Urinary bladder (tissue), 3 donors: ENCODE measurements at regions not wholly inside any gene's neighbourhood (a gene's known extent, or its start where the extent isn't known, plus 50 kb on each side); places are given as distances from the start of the nearest gene placed in this dataset.

Source experiments
- DNase-seq: peaks from one replicate; pipeline ENCODE4 v3.0.0-alpha.2; 2015; ENCODE audit errors: extremely low spot score
- H3K27ac ChIP-seq: one replicate; pipeline ENCODE4 v1.5.1; 2013; ENCODE audit warnings: low read depth, mild to moderate bottlenecking, moderate library complexity
- H3K36me3 ChIP-seq: one replicate; pipeline ENCODE4 v1.6.1; 2013; ENCODE audit warnings: mild to moderate bottlenecking, moderate library complexity; ENCODE audit not compliant: insufficient read depth
- H3K4me1 ChIP-seq: one replicate; pipeline ENCODE4 v1.6.1; 2013; ENCODE audit warnings: mild to moderate bottlenecking, moderate library complexity; ENCODE audit not compliant: insufficient read depth
- H3K4me3 ChIP-seq: one replicate; pipeline ENCODE4 v1.5.1; 2013; ENCODE audit warnings: low read depth, low read length
- WGBS: extraction: QIAGEN DNeasy Blood & Tissue Kit; methylation state at CpG from one replicate; pipeline ENCODE4 v1.1.7; 2013; 5-methylcytosine and 5-hydroxymethylcytosine counted together
- donor health status: healthy with polysubstance abuse.
- donor health status: healthy.

DNA sequence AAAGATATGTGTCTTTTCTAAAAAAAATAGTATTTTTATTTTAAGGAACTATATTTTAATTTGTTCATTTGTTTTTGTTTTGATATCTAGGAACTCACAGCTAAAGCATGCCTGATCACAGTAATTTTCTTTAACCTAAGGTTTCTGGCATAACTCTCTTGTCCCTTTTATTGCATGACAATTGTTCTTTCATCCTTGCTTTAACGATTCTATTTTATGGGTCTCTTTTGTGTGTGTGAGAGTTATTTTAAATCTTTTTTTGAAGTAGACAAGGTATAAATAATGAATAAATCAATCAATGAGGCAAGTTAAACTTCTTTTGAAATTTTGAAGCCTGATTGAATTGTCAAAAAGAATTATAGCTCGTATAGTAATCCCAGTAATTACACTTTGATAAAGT lies 747.8 kb upstream of the GOLIM4 start:
- H3K27ac ChIP-seq, result no peak overlapping the region
- H3K4me3 ChIP-seq, result no peak overlapping the region
- WGBS, result 60% methylated on average over 2 of the region's 2 CpGs
- H3K4me1 ChIP-seq, result no peaks in the 10 kb centered on the region
- no peaks in the 10 kb centered on the region for H3K36me3 ChIP-seq
- DNase-seq, result no peak

DNA sequence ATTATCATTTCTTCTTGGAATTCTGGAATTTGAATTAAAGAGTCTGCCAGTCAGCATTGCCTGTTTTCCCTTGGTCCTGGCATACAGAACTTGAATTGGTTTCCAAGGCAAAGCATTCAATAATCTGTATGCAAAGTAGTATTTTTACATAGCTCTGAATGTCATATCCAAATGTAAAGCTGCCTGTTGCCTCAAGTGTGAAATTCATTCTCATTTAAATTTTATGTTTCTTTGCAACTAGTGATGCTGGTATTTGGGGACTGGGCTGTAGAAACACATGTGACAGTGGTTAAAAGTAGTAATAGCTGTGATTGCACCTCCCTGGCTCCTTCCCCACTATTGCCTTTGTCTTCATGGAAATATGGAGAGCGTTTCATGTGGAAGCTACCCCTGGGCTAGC lies 743.9 kb upstream of the GOLIM4 start:
- H3K27ac ChIP-seq, result no peak overlapping the region
- no peaks in the 10 kb centered on the region for H3K4me1 ChIP-seq
- no peaks in the 10 kb centered on the region for H3K36me3 ChIP-seq
- DNase-seq, result no peak
- 70% methylated on average over 1 of the region's 1 CpG for WGBS
- H3K4me3 ChIP-seq, result no peak overlapping the region

DNA sequence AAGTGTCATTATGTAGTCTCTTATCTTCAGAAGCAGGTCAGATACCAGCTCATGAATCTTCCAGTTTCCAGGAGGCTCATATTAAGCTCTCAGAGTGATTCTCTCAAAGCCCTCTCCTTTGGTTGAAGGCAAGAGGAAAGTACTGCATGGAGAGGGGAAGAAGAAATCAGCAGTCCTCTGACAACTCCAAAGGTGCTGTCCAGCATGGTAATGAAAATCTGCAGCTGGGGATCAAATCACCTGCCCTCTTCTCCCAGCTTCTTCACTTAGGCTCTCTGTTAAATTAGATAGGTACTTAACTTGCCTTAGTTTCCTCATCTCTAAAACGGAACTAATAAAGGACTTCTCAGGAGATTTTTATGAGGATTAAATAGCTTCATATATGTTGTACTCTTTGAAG lies 738.8 kb upstream of the GOLIM4 start:
- H3K4me3 ChIP-seq, result no peak overlapping the region
- H3K27ac ChIP-seq, result no peak overlapping the region
- H3K4me1 ChIP-seq, result no peaks in the 10 kb centered on the region
- DNase-seq, result no peak
- WGBS, result 94% methylated on average over 1 of the region's 1 CpG
- H3K36me3 ChIP-seq, result no peaks in the 10 kb centered on the region

DNA sequence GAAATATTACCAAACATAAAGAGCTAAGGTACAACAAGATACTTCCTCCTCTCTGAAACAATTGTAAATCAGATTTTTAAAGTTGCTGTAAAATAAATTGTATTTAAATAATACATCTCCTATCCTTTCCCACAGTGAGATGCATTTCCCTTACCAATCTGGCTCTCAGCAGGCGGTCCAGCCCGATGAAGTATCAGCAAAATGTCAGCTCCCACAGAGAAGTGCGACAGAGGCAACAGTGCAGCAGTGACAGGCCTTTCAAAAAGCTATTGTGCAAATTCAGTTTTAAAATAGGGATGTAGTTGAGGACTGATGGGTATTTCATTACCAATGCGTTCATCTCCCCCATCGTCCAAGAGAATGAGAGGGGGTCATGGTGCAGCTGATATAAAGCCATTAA lies 733.2 kb upstream of the GOLIM4 start:
- WGBS, result 82% methylated on average over 5 of the region's 5 CpGs
- H3K27ac ChIP-seq, result no peak overlapping the region
- H3K36me3 ChIP-seq, result no peaks in the 10 kb centered on the region
- no peak for DNase-seq
- H3K4me1 ChIP-seq, result no peaks in the 10 kb centered on the region
- H3K4me3 ChIP-seq, result no peak overlapping the region

DNA sequence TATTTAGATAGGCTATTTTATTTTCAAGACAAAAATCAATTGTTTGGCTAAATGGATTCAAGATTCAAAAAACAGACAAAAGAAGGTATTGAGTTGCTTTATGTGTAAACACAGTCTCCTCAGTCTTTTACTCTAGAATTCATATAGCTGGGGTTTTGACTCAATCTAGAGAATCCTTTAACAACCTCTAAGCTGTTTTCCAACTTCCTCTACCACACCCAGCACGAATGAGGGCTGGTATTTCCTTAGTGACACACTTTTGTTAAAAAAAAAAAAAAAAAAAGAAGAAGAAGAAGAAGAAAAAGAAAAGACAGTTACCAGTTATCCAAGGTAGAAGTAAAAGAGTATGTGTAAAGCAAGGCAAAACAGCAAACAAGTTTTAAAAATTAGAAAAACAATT lies 732.8 kb upstream of the GOLIM4 start:
- no peaks in the 10 kb centered on the region for H3K36me3 ChIP-seq
- no peak overlapping the region for H3K4me3 ChIP-seq
- no peaks in the 10 kb centered on the region for H3K4me1 ChIP-seq
- no peak overlapping the region for H3K27ac ChIP-seq
- no peak for DNase-seq
- 39% methylated on average over 1 of the region's 1 CpG for WGBS

DNA sequence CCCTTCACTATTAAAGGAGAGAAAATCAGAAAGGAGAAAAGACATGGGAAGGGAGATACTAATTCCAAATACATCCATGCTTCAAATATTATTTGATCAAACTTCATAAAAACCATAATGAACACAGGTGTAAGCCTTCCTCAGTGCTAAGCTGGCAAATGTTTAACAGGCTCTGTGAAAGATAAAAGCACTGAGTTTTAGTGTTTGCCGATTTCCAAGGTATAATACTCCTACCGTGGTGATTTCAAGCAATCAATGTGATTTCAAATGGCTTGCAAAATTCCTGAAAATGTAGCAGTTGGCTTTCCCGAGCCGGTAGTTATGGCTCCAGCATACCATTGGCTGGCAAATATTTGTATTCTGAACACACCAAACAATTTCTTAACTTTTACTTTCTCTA lies 732.3 kb upstream of the GOLIM4 start:
- Histone ChIP-seq H3K27ac (no peak overlapping the region), H3K4me3 (no peak overlapping the region), H3K4me1 (no peaks in the 10 kb centered on the region), H3K36me3 (no peaks in the 10 kb centered on the region)
- WGBS, result 89% methylated on average over 4 of the region's 4 CpGs
- no peak for DNase-seq

DNA sequence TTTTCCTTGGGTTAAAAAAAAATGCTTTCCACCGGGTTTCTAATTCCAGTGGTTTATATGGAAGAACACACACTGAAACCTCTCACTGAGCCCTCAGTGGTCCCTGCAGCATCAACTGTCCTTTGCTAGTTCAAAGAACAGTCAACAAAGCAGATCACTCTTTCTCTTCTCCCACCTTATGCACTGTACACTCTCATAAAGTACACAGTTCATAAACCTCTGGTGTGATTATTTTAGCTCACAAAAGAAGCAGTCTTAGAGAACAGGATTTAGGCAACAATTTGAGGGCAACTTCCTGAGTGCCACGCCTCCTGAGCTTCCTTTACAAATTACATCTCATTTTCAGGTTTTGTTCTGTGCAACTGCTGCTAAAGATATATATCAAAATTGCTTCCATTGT lies 728.4 kb upstream of the GOLIM4 start:
- no peak overlapping the region for H3K27ac ChIP-seq
- no peak overlapping the region for H3K4me3 ChIP-seq
- whole genome bisulfite sequencing, result 85% methylated on average over 2 of the region's 2 CpGs
- no peaks in the 10 kb centered on the region for H3K4me1 ChIP-seq
- no peak for DNase-seq
- H3K36me3 ChIP-seq, result no peaks in the 10 kb centered on the region

DNA sequence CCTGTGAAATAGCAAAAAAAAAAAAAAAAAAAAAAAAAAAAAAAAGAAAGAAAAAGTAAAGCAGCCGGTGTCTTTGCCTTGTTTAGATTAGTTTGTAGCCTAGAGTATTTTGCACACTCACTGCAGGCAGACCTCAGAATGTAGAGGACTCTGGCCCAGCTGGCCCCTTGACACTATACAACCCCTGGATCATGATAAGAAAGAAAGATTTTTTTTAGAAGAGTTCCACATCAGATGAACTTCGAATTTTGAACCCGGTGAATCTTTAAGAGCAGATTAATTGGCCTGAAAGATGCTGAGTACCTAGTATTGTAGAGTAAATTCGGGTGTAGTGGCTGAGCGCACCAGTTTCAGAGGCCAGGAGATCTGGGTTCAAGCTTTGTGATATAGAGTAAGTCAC lies 727.7 kb upstream of the GOLIM4 start:
- Histone ChIP-seq H3K4me1 (no peaks in the 10 kb centered on the region), H3K4me3 (no peak overlapping the region), H3K36me3 (no peaks in the 10 kb centered on the region), H3K27ac (no peak overlapping the region)
- WGBS, result 91% methylated on average over 5 of the region's 5 CpGs
- DNase-seq, result no peak

DNA sequence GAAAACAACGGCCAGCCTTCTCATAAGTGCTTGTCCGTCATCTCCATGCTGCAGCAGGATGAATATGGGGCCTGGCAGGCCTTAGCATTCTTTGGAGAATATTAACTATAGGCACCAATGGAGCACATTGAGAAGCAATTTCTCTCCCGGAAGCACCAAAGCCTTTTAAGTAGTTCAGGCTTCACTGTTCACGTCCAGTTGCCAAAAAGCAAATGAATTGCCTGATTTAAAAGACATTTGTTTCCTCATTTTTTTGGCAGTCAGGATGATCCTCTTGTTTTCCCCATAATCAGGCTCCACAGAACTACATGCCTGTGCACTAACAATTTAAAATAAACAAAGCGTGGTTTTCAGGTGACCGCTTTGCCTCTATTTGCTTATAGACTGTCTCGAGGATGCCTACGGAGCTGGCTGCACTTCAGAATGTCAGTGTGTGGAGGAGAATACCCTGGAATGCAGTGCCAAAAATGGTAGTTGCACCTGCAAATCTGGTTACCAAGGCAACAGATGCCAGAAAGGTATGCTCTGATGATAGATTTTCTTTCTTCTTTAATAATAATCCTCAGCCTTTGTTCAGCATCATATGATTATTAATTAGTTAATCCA lies 725.2 kb upstream of the GOLIM4 start:
- no peak overlapping the region for H3K27ac ChIP-seq
- 75% methylated on average over 8 of the region's 8 CpGs for WGBS
- DNase-seq, result no peak

DNA sequence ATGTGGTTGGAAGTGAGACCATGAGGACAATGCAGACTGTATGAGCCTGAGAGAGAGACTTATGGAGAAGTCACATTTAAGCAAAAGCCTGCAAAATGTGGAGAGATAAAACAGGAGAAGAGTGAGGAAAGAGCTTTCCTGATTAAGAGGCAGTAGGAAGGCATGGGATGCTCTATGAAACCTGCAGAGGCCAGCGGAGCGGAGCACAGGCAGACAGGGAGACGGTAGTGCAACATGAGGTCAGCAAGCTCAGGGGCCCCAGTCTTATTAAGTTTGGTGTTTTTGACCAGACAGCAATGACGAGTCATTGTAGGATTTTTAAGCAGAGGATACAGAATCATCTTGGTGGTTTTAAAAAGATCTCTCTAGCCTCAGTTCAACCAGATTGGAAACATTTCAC lies 721.5 kb upstream of the GOLIM4 start:
- H3K27ac ChIP-seq, result no peak overlapping the region
- H3K4me1 ChIP-seq, result no peaks in the 10 kb centered on the region
- 93% methylated on average over 4 of the region's 4 CpGs for WGBS
- H3K36me3 ChIP-seq, result no peaks in the 10 kb centered on the region
- H3K4me3 ChIP-seq, result no peak overlapping the region
- no peak for DNase-seq

More for the DNA sequence above, 725.2 kb upstream of the GOLIM4 start:
- Histone ChIP-seq H3K36me3 (no peaks in the 10 kb centered on the region), H3K4me1 (no peaks in the 10 kb centered on the region), H3K4me3 (no peak overlapping the region)

DNA sequence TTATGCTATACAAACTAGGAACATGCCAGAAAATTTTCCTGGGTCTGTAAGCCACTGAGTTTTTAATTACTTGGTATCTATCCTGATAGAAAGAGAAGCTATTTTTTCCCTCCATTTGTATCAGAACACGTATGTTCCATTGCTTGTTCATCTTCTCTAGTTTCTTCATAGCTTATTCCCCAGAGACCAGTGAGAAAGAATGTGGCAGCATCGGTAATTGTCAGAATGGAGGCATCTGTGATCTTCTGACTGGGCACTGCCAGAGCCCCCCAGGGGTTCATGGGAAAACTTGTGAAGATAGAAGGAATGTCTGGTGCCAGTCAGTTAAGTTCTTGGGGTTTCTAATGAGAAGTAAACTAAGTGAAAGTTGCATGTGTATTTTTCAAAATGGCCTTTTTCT lies 720.2 kb upstream of the GOLIM4 start:
- Histone ChIP-seq H3K4me3 (no peak overlapping the region), H3K27ac (no peak overlapping the region), H3K4me1 (no peaks in the 10 kb centered on the region), H3K36me3 (no peaks in the 10 kb centered on the region)
- no peak for DNase-seq
- WGBS, result 83% methylated on average over 2 of the region's 2 CpGs

DNA sequence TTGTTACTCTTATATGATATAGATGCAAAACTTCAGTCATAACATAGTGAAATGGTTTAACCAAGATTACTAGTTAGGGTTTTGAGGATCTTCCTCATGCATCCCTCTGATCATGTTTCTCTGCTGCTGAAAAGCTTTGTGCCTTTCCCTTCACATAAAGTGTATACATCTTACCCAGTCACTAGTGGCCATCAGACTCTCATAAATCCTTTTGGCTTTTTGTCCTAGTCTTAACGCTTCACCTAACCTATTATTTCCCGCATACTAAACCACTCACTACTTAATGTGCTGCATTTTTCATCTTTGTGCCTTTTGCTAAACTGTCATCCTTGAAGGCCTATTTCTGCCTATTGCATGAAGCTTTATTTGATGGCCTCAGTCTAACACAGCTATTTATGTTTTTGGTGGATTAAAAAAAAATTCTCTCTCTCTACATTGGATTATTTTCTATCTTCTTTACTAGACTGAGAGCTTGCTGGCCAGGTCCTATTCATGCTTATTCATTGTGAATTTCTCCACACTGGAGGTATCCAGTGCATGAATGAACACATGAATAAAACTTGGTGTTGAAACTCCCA lies 717.6 kb upstream of the GOLIM4 start:
- Histone ChIP-seq H3K36me3 (no peaks in the 10 kb centered on the region), H3K27ac (no peak overlapping the region), H3K4me3 (no peak overlapping the region), H3K4me1 (no peaks in the 10 kb centered on the region)
- 87% methylated on average over 2 of the region's 2 CpGs for WGBS
- no peak for DNase-seq

DNA sequence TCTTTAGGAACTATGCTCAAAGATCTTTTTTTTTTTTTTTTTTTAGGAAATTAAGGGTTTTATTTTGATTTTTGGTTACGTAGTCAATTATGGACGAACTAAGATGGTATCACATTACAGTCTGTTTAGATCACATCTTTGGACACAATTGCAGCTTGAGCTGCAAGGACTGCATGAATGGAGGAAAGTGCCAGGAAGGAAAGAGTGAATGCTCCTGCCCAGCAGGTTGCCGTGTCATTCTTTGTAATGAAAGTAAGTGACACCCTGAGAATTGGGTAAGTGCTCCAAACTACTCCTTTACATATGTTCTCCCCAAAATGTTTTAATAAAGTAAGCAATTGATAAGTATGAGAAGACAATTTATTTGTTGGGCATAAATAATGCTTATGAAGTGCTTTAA lies 716.5 kb upstream of the GOLIM4 start:
- H3K27ac ChIP-seq, result no peak overlapping the region
- H3K4me1 ChIP-seq, result no peaks in the 10 kb centered on the region
- H3K4me3 ChIP-seq, result no peak overlapping the region
- no peaks in the 10 kb centered on the region for H3K36me3 ChIP-seq
- 48% methylated on average over 3 of the region's 3 CpGs for WGBS
- no peak for DNase-seq

DNA sequence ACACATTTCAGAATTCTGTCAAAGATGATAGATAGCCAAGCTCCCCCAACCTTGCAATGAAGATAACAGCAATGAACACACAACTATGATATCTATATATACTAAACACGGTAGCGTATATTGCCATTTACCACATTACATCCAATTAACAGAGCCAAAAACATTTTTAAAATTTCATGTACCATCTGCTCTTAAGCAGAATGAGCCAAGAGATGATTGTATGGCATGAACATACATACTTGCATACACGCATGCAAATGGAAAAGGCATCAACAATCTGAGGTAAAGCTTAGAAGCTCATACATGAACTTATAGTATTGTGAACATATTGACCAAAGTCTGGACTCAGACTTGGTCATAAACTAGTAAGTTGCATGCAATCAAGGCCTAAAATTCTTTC lies 712.9 kb upstream of the GOLIM4 start:
- DNase-seq, result no peak
- Histone ChIP-seq H3K4me1 (no peaks in the 10 kb centered on the region), H3K36me3 (no peaks in the 10 kb centered on the region), H3K27ac (no peak overlapping the region), H3K4me3 (no peak overlapping the region)
- 93% methylated on average over 3 of the region's 3 CpGs for WGBS

DNA sequence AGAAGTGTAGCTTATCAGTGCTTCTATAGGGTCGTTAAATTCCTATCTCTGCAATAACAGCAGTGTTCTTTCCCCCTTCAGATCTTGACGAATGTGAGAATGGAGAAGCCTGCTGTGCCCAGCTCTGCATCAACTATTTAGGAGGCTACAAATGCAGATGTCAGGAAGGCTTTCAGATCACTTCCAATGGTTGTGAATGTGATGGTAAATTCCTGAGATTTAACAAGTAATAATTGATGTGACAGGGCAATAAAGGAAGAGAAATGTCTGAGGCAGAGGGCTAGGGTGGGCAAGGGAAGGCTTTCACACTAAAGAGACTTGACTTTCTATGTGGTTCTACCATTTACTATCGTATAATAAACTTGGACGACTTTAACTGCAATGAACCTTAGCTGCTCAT lies 711.7 kb upstream of the GOLIM4 start:
- no peak for DNase-seq
- H3K36me3 ChIP-seq, result no peaks in the 10 kb centered on the region
- no peak overlapping the region for H3K27ac ChIP-seq
- H3K4me3 ChIP-seq, result no peak overlapping the region
- 37% methylated on average over 4 of the region's 4 CpGs for WGBS
- H3K4me1 ChIP-seq, result no peaks in the 10 kb centered on the region
